IMR-90 (cell line): ENCODE measurements at regions not wholly inside any gene's neighbourhood (a gene's known extent, or its start where the extent isn't known, plus 50 kb on each side); places are given as distances from the start of the nearest gene placed in this dataset.

ENCODE experiments used
- ATAC-seq: fragments of 200-7000 bp; cut with Tn5 transposase; 2 replicates; pipeline ENCODE4 v1.9.1; 2020; ENCODE audit warnings: low read depth, mild to moderate bottlenecking, moderate library complexity
- BruUV-seq: library from RNA; stranded (reverse); fragments of 400-500 nt; replicated peaks from 2 replicates; lab custom pipeline; 2021; lab: Mats Ljungman, UMichigan
- CTCF ChIA-PET: fragments of 300-600 bp; formaldehyde crosslinking; extraction: SDS; loops from one replicate; lab custom pipeline; 2021; ENCODE audit warnings: antibody characterized with exemption; lab: Yijun Ruan, JAX
- POLR2A ChIA-PET: fragments of 300-600 bp; sonication (Branson Sonifier 250); formaldehyde crosslinking; loops from one replicate; lab custom pipeline; 2022; ENCODE audit warnings: antibody characterized with exemption; ENCODE audit not compliant: unreplicated experiment; lab: Charles Lee
- DNase-seq: peaks from one replicate; pipeline ENCODE4 v3.0.0; 2013
- H2AFZ ChIP-seq: replicated peaks from 2 replicates; pipeline ENCODE3; 2013; ENCODE audit warnings: low read length, mild to moderate bottlenecking; ENCODE audit not compliant: poor library complexity
- H2AK5ac ChIP-seq: 2 replicates; pipeline ENCODE4 v1.6.1; 2013; ENCODE audit warnings: low read depth, low read length, inconsistent platforms
- H2AK9ac ChIP-seq: replicated peaks from 2 replicates; pipeline ENCODE3; 2013; ENCODE audit warnings: mild to moderate bottlenecking, low read depth, low read length, moderate library complexity; ENCODE audit not compliant: poor library complexity
- H2BK120ac ChIP-seq: 2 replicates; pipeline ENCODE4 v1.6.1; 2013; ENCODE audit warnings: low read depth, low read length, inconsistent platforms
- H2BK15ac ChIP-seq: 3 replicates; pipeline ENCODE4 v1.6.1; 2013; ENCODE audit warnings: low read depth, low read length, inconsistent platforms
- H2BK20ac ChIP-seq: 2 replicates; pipeline ENCODE4 v1.6.1; 2013; ENCODE audit warnings: low read depth, mild to moderate bottlenecking, inconsistent platforms, low read length, moderate library complexity
- H2BK5ac ChIP-seq: 2 replicates; pipeline ENCODE4 v1.6.1; 2013; ENCODE audit warnings: mild to moderate bottlenecking, low read depth, low read length, inconsistent platforms; ENCODE audit not compliant: poor library complexity, severe bottlenecking
- H3K14ac ChIP-seq: replicated peaks from 2 replicates; pipeline ENCODE4 v1.6.1; 2013; ENCODE audit warnings: low read depth, low read length, inconsistent platforms
- H3K18ac ChIP-seq: 2 replicates; pipeline ENCODE4 v1.6.1; 2013; ENCODE audit warnings: low read depth, low read length, control low read depth
- H3K23ac ChIP-seq: 2 replicates; pipeline ENCODE4 v1.6.1; 2013; ENCODE audit warnings: low read depth, low read length, inconsistent platforms
- H3K27ac ChIP-seq: 2 replicates; pipeline ENCODE4 v1.5.1; 2013; ENCODE audit warnings: mild to moderate bottlenecking, control low read depth, low read length; ENCODE audit not compliant: insufficient read depth
- H3K27me3 ChIP-seq: 2 replicates; pipeline ENCODE4 v1.6.1; 2013; ENCODE audit warnings: low read length; ENCODE audit not compliant: control insufficient read depth, insufficient read depth
- H3K36me3 ChIP-seq: 2 replicates; pipeline ENCODE4 v1.6.1; 2013; ENCODE audit warnings: low read length, mixed read lengths; ENCODE audit not compliant: control insufficient read depth, insufficient read depth
- H3K4ac ChIP-seq: 2 replicates; pipeline ENCODE4 v1.6.1; 2013; ENCODE audit warnings: low read depth, low read length, inconsistent platforms
- H3K4me1 ChIP-seq: 2 replicates; pipeline ENCODE4 v1.6.1; 2013; ENCODE audit warnings: low read length, mixed read lengths; ENCODE audit not compliant: control insufficient read depth, insufficient read depth
- H3K4me2 ChIP-seq: 2 replicates; pipeline ENCODE4 v1.6.1; 2013; ENCODE audit warnings: low read depth, mild to moderate bottlenecking, control low read depth, low read length, moderate library complexity
- H3K4me3 ChIP-seq: 2 replicates; pipeline ENCODE4 v1.5.1; 2013; ENCODE audit warnings: low read depth, mild to moderate bottlenecking, control low read depth, low read length, moderate library complexity; ENCODE audit not compliant: insufficient read depth
- H3K56ac ChIP-seq: 2 replicates; pipeline ENCODE4 v1.6.1; 2013; ENCODE audit warnings: low read length, inconsistent platforms; ENCODE audit not compliant: insufficient read depth; ENCODE audit errors: extremely low read depth
- H3K79me1 ChIP-seq, 2 experiments: 2 replicates each; pipeline ENCODE4 v1.6.1; 2013; ENCODE audit warnings: low read length in 2 of 2, inconsistent platforms in 1 of 2, low read depth in 1 of 2
- H3K9ac ChIP-seq: 2 replicates; pipeline ENCODE4 v1.6.1; 2013; ENCODE audit warnings: low read depth, low read length, control low read depth
- H3K9me1 ChIP-seq: 2 replicates; pipeline ENCODE4 v1.6.1; 2013; ENCODE audit warnings: low read length, inconsistent platforms; ENCODE audit not compliant: insufficient read depth
- H3K9me3 ChIP-seq: 2 replicates; pipeline ENCODE4 v1.6.1; 2013; ENCODE audit warnings: low read length; ENCODE audit not compliant: control insufficient read depth, insufficient read depth
- H4K20me1 ChIP-seq: 2 replicates; pipeline ENCODE4 v1.6.1; 2013; ENCODE audit warnings: low read length, inconsistent platforms; ENCODE audit not compliant: insufficient read depth
- H4K5ac ChIP-seq: 2 replicates; pipeline ENCODE4 v1.6.1; 2013; ENCODE audit warnings: mild to moderate bottlenecking, low read depth, low read length, control low read depth
- H4K8ac ChIP-seq, 2 experiments: 2 replicates each; pipeline ENCODE4 v1.6.1; 2013; ENCODE audit warnings: low read depth in 2 of 2, low read length in 2 of 2, control low read depth in 1 of 2, inconsistent platforms in 1 of 2
- H4K91ac ChIP-seq: 2 replicates; pipeline ENCODE4 v1.6.1; 2013; ENCODE audit warnings: low read depth, low read length, inconsistent platforms; ENCODE audit not compliant: insufficient read depth
- MXI1 ChIP-seq: IDR thresholded peaks from 2 replicates; pipeline ENCODE4 v1.6.1; 2012; ENCODE audit warnings: low read depth, mild to moderate bottlenecking, low read length, moderate library complexity, borderline replicate concordance
- POLR2A ChIP-seq: IDR thresholded peaks from 2 replicates; pipeline ENCODE4 v1.6.1; 2012; ENCODE audit warnings: mild to moderate bottlenecking, low read depth, low read length
- RAD21 ChIP-seq: IDR thresholded peaks from 2 replicates; pipeline ENCODE4 v1.6.1; 2012; ENCODE audit warnings: low read length, improper control_type of control experiment
- dilution Hi-C: fragments of 300-500 bp; cut with HindIII; formaldehyde crosslinking; loops from one replicate; pipeline ENCODE4 v1.14.3; 2018; ENCODE audit warnings: low sequenced_read_pairs; ENCODE audit not compliant: unreplicated experiment
- in situ Hi-C: fragments of 300-500 bp; cut with MboI; formaldehyde crosslinking; loops from 3 replicates; pipeline ENCODE4 v1.14.3; 2019; ENCODE audit warnings: low sequenced_read_pairs, inconsistent platforms, mixed read lengths
- intact Hi-C: fragments of 100-400 bp; cut with micrococcal nuclease; formaldehyde crosslinking; loops from 2 replicates; pipeline ENCODE4 v1.10.0; 2022
- TF ChIP-seq, protein P1 (sequence below): conservative IDR thresholded peaks from 2 replicates; pipeline ENCODE4 v1.5.1; 2012; ENCODE audit warnings: mild to moderate bottlenecking, low read depth, low read length, improper control_type of control experiment

GRCh38 chr4:61079427-61079826 is 120.7 kb upstream of the ADGRL3 start:
- H3K4me1 ChIP-seq = no peaks in the 10 kb centered on the region
- dilution Hi-C loops = no loop called here
- no peak overlapping the region for H4K91ac ChIP-seq
- no peak overlapping the region for H3K4me2 ChIP-seq
- no peaks in the 10 kb centered on the region for H4K20me1 ChIP-seq
- DNase-seq (no peak), ATAC-seq (no peak)
- H3K18ac ChIP-seq = no peak overlapping the region
- H4K5ac ChIP-seq = no peak overlapping the region
- H2BK5ac ChIP-seq = no peak overlapping the region
- intact Hi-C loops = no loop called here
- no peak overlapping the region for H2BK120ac ChIP-seq
- no peak overlapping the region for H3K56ac ChIP-seq
- ChIA-PET POLR2A (no interaction called here), CTCF (no interaction called here)
- no peaks in the 10 kb centered on the region for H3K27me3 ChIP-seq
- in situ Hi-C loops = no loop called here
- no peaks in the 10 kb centered on the region for H3K9me1 ChIP-seq
- no peak for TF ChIP-seq RAD21
- no peak for TF ChIP-seq POLR2A
- TF ChIP-seq, protein P1, sequence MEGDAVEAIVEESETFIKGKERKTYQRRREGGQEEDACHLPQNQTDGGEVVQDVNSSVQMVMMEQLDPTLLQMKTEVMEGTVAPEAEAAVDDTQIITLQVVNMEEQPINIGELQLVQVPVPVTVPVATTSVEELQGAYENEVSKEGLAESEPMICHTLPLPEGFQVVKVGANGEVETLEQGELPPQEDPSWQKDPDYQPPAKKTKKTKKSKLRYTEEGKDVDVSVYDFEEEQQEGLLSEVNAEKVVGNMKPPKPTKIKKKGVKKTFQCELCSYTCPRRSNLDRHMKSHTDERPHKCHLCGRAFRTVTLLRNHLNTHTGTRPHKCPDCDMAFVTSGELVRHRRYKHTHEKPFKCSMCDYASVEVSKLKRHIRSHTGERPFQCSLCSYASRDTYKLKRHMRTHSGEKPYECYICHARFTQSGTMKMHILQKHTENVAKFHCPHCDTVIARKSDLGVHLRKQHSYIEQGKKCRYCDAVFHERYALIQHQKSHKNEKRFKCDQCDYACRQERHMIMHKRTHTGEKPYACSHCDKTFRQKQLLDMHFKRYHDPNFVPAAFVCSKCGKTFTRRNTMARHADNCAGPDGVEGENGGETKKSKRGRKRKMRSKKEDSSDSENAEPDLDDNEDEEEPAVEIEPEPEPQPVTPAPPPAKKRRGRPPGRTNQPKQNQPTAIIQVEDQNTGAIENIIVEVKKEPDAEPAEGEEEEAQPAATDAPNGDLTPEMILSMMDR = no peak
- TF ChIP-seq MXI1 = no peak
- H3K36me3 ChIP-seq = no peaks in the 10 kb centered on the region
- no peak overlapping the region for H3K4me3 ChIP-seq
- no peak overlapping the region for H3K27ac ChIP-seq
- no peak overlapping the region for H3K14ac ChIP-seq
- no peak overlapping the region for H2AK5ac ChIP-seq
- no peak overlapping the region for H2BK20ac ChIP-seq
- no peak overlapping the region for H2BK15ac ChIP-seq
- no TSS peak for BruUV-seq
- no peak overlapping the region for H2AFZ ChIP-seq
- no peak overlapping the region for H2AK9ac ChIP-seq
- H3K79me1 ChIP-seq = no peaks in the 10 kb centered on the region
- no peak overlapping the region for H4K8ac ChIP-seq
- H3K9ac ChIP-seq = no peak overlapping the region
- no peak overlapping the region for H3K4ac ChIP-seq
- H3K9me3 ChIP-seq = no peaks in the 10 kb centered on the region
- H3K23ac ChIP-seq = no peak overlapping the region
